Globus pallidus (tissue), 1 donor: ENCODE measurements at regions not wholly inside any gene's neighbourhood (a gene's known extent, or its start where the extent isn't known, plus 50 kb on each side); places are given as distances from the start of the nearest gene placed in this dataset.

Source experiments
- DNase-seq: peaks from one replicate; pipeline ENCODE4 v3.0.0-alpha.2; 2015; ENCODE audit warnings: low spot score

DNA sequence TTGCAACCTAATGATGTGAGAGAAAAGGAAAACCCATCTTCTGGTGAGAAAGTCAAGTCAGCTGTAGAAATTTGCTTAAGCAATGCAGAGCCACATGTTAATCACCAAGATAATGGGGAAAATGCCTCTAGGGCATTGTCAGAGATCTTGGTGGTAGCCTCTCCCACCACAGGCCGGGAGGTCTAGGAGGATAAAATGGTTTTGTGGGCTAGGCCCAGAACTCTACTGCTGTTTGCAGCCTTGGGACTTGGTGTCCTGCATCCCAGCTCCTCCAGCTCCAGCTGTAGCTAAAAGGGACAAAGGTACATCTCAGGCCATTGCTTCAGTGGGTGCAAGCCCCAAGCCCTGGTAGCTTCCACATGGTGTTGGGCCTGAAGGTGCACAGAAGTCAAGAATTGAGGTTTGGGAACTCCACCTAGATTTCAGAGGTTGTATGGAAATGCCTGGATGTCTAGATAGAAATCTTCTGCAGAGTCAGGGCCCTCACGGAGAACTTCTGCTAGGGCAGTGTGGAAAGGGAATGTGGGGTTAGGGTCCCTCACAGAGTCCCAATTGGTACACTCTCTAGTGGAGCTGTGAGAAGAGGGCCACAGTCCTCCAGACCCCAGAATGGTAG lies 382.2 kb upstream of the KLHL1 start:
- DNase-seq = no peak

DNA sequence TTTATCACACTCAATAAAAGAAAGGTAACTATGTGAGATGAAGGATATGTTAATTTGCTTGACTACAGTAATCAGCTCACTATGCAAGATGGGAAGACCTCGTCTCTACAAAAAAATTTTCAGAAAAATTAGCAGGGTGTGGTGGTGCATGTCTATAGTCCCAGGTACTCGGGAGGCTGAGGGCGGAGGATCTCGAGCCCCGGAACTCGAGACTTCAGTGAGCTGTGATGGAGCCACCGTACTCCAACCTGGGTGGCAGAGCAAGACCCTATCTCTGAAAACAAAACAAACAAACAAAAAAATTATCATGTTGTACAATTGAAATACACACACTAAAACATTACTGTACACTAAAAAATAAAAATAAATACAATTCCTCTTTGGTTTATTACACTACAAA lies 376.7 kb upstream of the KLHL1 start:
- no peak for DNase-seq

DNA sequence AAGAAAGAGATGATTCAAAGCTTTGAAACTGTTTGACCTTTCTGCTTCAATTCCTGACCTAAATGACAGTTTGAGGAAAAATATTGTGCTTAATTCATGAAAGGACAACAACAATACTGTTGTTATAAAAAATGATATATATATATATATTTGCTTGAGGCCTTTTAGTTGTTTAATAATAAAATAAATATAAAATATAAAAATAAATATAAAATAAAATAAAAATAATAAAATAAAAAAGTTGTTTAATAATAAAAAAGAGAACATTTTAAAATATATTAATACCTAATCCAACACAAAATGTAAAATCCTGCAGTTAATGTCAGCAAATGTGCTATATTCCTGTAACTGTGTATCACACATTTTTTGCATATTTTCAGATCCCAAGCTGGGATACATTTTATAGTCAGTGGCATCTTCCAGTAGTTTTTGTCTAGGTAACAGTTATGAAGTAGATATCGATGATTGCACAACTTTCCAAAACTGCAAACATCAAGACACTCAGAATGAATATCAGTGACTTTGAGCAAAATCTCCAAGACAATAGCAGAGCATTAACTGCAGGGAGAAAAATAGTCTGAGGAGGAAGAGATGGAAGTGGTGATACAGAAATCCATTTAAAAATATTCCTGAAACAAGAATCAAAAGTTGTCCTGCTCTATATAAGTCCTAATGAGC lies 375.5 kb upstream of the KLHL1 start:
- DNase-seq = no peak

DNA sequence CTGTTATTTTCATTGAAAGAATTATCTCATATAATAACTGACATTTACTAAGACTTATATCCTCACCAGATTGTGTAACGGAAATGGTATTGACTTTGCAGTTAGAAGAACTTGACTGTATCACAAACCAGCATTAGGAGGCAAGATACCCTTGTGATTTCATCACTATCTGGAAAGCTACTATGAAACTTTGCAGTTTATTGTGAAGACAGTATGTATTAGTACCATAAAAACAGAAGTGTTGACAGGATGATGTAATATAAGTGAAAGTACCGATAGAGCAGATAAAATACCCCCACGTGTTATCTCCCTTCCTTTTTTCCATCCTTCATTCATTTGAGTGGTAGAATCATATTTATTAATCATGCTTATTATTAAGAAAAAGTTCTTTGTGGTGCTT lies 365.7 kb upstream of the KLHL1 start:
- no peak for DNase-seq

DNA sequence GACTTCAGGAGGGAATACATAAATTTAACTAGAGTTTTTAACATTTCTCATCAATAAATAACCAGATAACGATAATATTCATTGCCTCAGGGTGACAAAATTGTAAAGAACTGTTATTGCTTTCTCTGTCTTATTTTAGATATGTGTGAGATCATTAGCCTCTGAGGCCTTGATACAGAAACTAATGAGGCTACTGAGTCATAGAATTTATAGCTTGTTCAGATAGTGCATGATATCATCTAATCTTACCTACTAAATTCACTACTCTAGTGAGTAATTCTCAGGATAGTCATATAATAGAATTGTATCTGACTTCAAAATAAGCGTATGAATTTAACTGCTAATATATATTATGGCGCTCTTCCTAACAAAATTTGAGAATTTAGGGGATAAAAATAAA lies 360.8 kb upstream of the KLHL1 start:
- DNase-seq = no peak

DNA sequence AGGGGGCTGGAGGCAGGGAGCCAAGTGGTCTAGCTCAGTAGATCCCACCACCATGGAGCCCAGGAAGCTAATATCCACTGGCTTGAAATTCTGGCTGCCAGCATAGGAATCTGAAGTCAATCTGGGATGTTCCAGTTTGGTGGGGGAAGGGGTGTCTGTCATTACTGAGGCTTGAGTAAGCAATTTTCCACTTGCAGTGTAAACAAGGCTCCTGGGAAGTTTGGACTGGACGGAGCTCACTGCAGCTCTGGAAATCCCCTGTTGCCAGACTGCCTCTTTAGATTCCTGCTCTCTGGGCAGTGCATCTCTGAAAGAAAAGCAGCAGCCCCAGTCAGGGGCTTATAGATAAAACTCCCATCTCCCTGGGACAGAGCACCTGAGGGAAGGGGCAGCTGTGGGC lies 349.2 kb upstream of the KLHL1 start:
- no peak for DNase-seq

DNA sequence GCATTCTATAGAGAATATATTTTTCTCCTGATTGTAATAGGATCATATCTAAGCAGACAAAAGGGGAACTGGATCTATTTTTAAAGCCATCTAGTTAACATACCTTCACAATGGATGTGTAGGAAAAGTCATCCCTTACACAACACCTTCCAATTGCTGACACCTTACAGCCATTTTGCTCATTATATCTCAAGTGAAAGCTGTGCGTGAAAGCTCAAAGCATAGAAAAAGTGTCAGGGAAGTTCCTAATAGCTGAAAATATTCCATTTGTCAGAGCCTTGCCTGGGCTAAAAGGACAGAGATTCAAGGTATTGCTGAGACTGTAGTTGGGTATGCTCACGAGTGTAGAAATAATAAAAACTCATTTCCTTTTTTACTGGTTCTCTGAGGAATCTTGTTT lies 340.6 kb upstream of the KLHL1 start:
- no peak for DNase-seq

DNA sequence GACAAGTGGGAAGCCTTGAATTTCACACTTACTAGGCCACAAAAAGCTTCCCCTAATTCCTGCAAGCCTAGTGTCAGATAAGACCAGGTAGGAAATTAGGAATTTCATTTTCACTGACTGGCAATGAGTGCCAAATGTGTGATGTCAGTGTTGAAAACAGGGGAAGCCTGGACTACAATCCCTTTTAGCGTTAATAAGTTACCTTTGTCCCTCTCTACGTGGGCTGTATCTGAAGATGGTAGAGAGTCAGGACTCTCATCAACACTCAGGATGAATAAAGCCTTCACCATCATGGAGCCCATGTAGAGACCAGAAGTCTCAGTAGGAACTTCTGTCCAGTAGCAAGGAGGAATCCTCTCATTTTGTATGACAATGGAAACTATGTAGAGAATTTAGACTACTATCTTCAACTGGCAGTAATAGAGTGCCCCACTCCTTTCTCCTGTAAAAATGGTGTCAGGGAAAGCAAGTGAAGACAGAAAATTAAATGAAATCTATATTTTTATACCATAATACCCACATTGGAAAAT lies 324.1 kb upstream of the KLHL1 start:
- DNase-seq = no peak

DNA sequence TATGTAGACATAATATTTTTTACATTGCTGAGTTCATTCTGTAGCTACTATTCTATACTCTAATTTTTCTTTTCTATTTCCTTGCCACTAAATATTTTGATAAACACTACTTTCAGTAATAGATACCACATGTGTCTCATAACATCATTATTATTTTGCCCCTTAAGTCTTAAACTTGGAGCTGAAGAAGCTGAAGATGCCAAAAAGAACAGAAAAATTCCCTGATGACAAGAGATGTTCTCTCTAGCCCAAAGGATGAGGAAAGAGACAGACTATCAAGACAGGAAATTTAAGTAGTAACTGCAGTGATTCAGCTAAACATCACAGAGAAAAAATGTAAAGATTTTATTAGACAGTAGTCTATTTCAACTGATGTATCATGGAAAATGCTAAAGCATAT lies 322.0 kb upstream of the KLHL1 start:
- no peak for DNase-seq

DNA sequence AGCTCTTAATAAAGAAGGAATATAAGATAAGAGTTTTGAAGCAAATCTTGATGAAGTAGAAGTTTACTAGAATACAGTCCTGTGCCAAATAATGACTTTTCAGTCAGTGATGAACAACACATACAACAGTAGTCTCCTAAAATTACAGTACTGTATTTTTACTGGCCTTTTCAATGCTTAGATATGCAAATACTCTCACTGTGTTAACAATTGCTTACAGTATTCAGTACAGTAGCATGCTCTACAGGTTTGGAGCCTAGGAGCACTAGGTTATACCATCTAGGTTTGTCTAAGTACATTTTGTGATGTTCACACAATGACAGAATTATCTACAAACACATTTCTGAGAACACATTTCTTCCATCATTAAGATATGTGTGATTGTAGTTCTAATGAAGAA lies 316.7 kb upstream of the KLHL1 start:
- DNase-seq = no peak

DNA sequence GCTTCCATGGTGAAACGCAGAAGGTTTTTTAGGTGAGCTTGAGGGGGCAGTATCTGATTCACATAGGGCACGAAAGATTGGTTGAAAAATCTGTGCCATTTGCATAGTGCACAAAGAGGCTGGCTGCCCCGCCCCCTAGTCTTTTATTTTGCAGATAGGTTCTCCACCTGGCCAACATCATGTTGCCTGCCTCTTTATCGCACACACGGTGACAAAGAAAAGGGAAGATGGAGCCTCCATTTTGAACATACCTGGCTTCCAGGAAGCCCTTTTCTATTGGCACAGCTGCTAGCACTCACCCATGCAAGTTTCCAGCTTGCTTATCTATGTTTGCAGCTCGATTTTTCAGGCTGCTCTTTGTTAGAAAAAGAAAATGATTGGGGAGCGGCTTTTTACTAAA lies 316.2 kb upstream of the KLHL1 start:
- no peak for DNase-seq

DNA sequence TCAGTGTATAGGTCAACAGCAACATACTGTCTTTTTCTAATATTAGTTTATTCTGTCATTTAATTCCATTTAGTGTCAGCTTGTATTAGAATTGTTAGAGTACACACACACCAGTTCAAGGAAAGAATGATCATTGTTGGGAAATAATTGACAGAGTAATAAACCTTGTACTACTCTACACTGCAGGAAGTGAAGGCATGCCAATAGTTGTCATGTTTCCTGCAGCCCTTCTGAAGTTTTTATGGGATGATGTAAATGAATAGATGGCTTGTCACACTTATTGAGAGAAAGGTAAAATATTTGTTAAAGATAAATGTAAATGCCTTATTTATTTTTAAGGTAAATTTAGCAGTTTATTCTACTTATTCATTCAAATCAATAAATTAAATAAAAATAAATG lies 306.9 kb upstream of the KLHL1 start:
- DNase-seq = no peak

DNA sequence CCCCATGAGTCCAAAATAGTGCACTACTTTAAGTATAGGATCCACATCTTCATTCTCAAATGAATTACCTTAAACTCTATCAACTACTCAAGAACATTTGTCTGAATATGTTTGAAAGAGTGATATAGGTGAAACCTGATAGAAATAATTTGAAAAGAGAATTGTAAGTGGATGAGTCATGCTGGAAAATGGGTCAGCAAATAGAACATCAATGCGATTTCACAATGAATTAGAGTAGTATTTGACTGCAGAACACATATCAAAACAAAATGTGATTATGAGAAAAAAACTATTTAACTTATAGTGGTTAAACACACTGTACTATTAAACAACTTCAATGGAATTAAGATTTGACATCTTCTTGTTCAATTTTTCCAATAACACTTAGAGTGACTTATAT lies 300.6 kb upstream of the KLHL1 start:
- no peak for DNase-seq

DNA sequence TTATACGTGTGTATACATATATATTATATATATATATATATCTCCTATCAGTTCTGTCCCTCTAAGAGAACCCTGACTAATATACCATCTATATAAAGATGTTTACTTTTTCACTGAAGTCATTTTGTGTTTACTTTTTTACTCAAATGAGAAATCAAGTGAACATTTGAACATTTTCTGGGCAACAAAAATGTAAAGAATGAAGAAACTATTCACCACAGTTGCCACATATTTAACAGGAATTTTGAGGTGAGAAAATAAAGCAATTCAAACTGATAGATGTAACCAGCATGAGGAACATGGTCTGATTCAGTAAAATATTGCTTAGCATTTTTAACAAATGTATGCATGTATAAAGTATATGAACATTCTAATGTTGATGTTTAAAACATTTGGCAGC lies 299.2 kb upstream of the KLHL1 start:
- no peak for DNase-seq

DNA sequence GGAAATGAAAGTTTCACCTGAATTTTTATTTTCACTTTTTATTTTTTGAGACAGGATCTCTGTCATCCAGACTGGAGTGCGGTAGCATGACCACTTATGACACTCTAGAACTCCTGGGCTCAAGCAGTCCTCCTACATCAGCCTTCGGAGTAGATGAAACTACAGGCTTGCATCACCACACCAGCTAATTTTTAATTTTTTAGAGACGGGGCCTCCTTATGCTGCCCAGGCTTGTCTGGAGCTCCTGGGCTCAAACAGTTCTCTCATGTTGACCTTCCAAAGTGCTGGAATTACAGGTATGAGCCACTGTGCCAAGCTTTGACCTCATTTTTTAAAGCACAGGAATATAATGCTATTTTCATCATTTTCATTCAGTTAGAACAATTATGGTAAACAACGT lies 297.0 kb upstream of the KLHL1 start:
- DNase-seq = no peak

DNA sequence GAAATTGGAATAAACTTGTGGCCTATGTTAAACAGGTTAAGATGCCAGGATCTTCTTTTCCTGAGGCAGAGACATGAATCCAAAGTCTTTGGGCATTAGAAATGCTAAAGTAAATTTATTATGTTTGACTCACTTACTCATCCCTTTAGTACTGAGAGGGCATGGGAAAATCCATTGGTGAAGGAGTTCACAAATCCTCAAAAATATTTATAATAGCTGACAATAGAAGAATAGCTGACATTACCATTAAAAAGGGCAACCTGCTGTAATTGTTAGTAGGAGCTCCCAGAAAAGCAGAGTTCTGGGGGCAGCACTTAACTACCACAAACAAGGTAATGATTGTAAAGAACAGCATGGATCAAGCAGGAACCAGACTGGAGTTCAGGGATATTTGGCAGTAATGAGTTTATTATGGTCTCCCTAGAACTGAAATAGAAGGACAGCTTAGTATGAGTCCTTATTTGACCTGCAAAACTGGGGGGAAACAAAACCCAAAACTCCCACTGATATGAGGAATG lies 285.8 kb upstream of the KLHL1 start:
- no peak for DNase-seq

DNA sequence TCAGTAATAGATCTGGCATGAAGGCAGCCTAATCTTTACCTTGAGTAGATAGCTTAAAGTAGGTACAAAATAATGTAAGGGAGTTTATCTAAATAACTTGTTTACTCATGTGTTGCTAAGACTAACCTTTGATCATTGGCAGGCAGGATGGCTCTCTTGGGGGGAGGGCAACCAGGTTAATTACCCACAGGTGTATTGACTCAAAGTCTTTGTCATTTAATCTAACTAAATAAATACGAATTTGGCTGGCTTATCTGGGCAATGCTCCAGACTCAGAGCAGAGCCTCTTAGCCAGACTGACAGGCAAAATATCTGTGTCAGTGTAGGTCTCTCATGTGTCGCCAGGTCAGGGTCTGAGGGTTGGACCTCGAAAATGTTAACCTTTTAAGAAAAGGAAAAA lies 283.4 kb upstream of the KLHL1 start:
- DNase-seq = no peak

DNA sequence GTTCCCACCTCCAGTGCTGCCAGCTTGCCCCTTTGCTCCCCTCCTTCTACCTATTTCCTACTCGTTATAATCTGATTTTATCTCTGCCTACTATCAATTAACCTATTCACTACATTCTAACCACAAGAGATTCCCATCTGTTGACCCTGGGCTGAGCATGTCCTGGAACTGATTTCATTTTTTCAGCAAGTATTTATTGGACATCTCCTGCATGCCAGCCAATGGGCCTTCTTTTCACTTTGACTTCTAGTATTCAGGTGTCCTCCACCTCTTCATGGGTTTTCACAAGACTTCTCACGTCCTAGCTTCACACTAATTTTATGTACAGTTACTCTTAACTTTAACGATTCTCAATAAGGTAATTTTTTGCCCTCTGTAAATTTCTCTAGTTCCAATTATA lies 282.7 kb upstream of the KLHL1 start:
- no peak for DNase-seq

DNA sequence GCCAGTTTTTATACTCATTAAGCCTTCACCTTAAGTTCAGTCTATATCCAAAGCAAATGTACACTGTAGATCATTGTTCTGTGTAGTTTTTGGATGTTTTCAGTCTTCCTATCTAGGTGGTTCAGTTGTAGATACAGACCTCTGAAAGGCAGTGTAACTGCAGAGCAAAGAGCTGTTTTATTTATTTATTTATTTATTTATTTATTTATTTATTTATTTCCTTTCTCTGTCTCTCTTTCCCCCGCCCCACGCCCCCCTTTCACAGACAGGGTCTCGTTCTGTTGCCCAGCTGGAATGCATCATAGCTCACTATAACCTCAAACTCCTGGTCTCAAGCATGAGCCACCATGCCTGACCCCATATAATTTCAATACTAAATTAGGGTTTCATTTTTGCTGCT lies 281.8 kb upstream of the KLHL1 start:
- DNase-seq = no peak

DNA sequence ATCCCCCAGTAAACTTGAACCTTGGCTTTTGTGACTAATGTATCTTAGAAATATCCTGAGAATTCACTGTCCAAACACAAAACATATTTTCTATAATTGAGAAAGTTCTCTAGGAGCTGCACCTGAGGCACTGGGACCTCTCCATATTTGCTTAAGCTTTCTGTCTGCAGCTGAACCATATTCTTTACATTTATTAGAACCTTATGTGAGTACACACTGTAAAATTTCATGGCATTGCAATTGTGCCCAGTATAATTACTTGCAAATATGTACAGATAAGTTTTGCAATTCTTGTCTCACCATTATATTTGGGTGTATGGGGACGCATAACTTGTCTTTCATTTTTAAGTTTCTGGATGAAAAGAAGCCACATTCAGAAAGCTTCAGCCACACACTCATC lies 280.7 kb upstream of the KLHL1 start:
- no peak for DNase-seq

DNA sequence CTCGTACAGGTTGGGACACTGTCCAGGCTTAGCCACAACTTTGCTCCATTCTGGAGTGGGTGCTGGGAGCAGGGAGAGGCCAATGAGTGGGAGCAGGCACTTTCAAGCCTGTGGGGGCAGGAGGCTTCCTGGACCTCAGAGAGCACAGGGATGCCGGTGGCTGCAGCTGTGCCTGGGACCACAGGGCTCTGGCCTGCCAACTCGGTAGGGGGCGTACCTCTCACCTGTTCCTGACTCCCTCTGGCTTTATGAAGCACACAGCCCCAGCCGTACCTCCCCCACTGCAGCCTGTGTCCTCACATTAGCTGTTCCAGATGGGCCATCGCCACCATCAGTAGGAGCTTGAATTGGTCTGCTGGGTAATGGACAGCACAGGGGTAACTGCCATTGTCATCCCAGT lies 278.7 kb upstream of the KLHL1 start:
- no peak for DNase-seq

DNA sequence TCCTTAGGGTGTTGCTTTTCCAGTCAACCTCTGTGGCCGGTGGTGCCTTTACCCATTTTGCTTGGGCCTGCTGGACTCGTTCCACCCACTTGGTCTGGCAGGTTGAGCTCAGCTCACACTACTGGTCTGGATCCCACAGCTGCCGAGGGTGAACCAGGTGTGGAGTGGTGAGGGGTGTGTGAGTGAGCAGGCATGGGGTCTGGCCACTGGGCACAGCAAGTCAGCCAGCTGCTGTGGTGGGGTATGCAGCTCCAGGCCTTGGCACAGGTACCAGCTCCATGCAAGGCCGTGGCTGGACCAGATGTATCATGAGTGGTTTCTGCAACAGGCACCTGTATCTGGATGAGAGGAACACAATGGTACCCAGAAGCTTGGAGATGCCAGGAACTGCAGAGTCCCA lies 277.6 kb upstream of the KLHL1 start:
- DNase-seq = no peak

DNA sequence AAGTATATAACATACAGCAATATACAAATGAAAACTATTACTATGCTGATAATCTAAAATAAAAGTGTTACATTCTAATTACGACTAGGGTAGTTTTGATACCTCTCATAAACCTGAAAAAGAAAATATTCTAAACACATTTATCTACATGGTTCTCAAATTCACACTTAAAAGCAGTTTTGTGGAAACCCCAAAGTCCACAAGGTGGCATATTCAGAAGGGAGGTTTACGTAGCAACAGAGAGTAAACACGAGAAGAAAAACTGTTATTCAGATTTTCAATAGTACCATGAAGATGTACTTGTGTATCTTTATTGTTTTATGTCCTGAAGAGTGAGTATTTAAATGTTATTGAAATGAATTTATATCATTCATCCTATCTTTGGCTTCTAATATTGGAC lies 275.9 kb upstream of the KLHL1 start:
- no peak for DNase-seq

DNA sequence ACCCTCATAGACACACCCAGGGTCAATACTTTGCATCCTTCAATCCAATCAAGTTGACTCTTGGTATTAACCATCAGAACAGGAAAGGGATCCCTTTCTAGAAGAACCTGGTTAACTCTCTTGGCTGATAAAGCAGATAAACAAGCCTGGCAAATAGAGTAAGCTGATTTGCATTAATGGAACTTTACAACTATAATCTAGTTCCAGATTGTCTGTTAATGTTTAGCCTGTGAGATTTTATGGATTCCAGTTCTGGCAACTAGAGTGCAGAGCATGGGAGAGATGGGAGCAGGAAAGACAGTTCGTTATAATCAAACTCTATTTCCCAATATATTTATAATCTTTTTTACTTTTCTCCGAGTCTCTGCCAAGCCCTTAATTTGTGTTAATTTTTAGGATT lies 272.6 kb upstream of the KLHL1 start:
- DNase-seq = no peak
